H9 (cell line): ENCODE measurements at regions not wholly inside any gene's neighbourhood (a gene's known extent, or its start where the extent isn't known, plus 50 kb on each side); places are given as distances from the start of the nearest gene placed in this dataset.

Experiments
- DNase-seq: peaks from one replicate; pipeline ENCODE4 v3.0.0-alpha.2; 2017
- H2AFZ ChIP-seq: one replicate; pipeline ENCODE4 v1.6.1; 2013; ENCODE audit warnings: mild to moderate bottlenecking, low read length, control low read depth, moderate library complexity
- H2AK5ac ChIP-seq: 2 replicates; pipeline ENCODE4 v1.6.1; 2013; ENCODE audit warnings: low read length, control low read depth, mixed read lengths; ENCODE audit not compliant: insufficient read length
- H2BK120ac ChIP-seq: one replicate; pipeline ENCODE4 v1.6.1; 2013; ENCODE audit warnings: low read depth, mild to moderate bottlenecking, low read length, control low read depth, inconsistent platforms; ENCODE audit not compliant: poor library complexity, severe bottlenecking
- H2BK12ac ChIP-seq: 2 replicates; pipeline ENCODE4 v1.6.1; 2013; ENCODE audit warnings: low read length, control low read depth, mixed read lengths, low read depth; ENCODE audit not compliant: insufficient read length
- H2BK15ac ChIP-seq: 2 replicates; pipeline ENCODE4 v1.6.1; 2013; ENCODE audit warnings: low read depth, low read length, control low read depth
- H2BK20ac ChIP-seq: one replicate; pipeline ENCODE4 v1.6.1; 2013; ENCODE audit warnings: low read depth, mild to moderate bottlenecking, low read length, control low read depth, inconsistent platforms; ENCODE audit not compliant: poor library complexity, severe bottlenecking
- H2BK5ac ChIP-seq: 2 replicates; pipeline ENCODE4 v1.6.1; 2013; ENCODE audit warnings: low read length, control low read depth, mixed read lengths; ENCODE audit not compliant: insufficient read length
- H3K14ac ChIP-seq: 2 replicates; pipeline ENCODE4 v1.6.1; 2013; ENCODE audit warnings: low read length, control low read depth; ENCODE audit not compliant: insufficient read depth
- H3K18ac ChIP-seq: 2 replicates; pipeline ENCODE4 v1.6.1; 2013; ENCODE audit warnings: low read depth, mild to moderate bottlenecking, mixed read lengths, low read length, control low read depth; ENCODE audit not compliant: insufficient read length
- H3K23ac ChIP-seq: 2 replicates; pipeline ENCODE4 v1.6.1; 2013; ENCODE audit warnings: low read length, control low read depth, mixed read lengths, low read depth; ENCODE audit not compliant: insufficient read length
- H3K23me2 ChIP-seq: 2 replicates; pipeline ENCODE4 v1.6.1; 2013; ENCODE audit warnings: low read depth, mild to moderate bottlenecking, mixed read lengths, low read length, control low read depth; ENCODE audit not compliant: insufficient read length, poor library complexity, severe bottlenecking
- H3K27ac ChIP-seq: 2 replicates; pipeline ENCODE4 v1.5.1; 2013; ENCODE audit warnings: low read length, control low read depth, mixed read lengths, low read depth; ENCODE audit not compliant: insufficient read length
- H3K27me3 ChIP-seq: 2 replicates; pipeline ENCODE4 v1.6.1; 2013; ENCODE audit warnings: low read length, control low read depth, inconsistent platforms; ENCODE audit not compliant: insufficient read depth
- H3K4ac ChIP-seq: 2 replicates; pipeline ENCODE4 v1.6.1; 2013; ENCODE audit warnings: low read depth, mild to moderate bottlenecking, control low read depth, inconsistent platforms, low read length, moderate library complexity
- H3K4me1 ChIP-seq: 2 replicates; pipeline ENCODE4 v1.6.1; 2013; ENCODE audit warnings: low read length, control low read depth, inconsistent platforms; ENCODE audit not compliant: insufficient read depth
- H3K4me2 ChIP-seq: 2 replicates; pipeline ENCODE4 v1.6.1; 2013; ENCODE audit warnings: low read length, control low read depth, mixed read lengths; ENCODE audit not compliant: insufficient read length, insufficient read depth
- H3K56ac ChIP-seq: 2 replicates; pipeline ENCODE4 v1.6.1; 2013; ENCODE audit warnings: low read depth, mild to moderate bottlenecking, mixed read lengths, low read length, control low read depth; ENCODE audit not compliant: insufficient read length
- H3K79me1 ChIP-seq: 2 replicates; pipeline ENCODE4 v1.6.1; 2013; ENCODE audit warnings: low read depth, mild to moderate bottlenecking, moderate library complexity, low read length, control low read depth, inconsistent platforms; ENCODE audit not compliant: insufficient read depth, poor library complexity, severe bottlenecking
- H3K79me2 ChIP-seq: 2 replicates; pipeline ENCODE4 v1.6.1; 2013; ENCODE audit warnings: low read length, control low read depth, inconsistent platforms; ENCODE audit not compliant: insufficient read depth
- H3K9ac ChIP-seq: 2 replicates; pipeline ENCODE4 v1.6.1; 2013; ENCODE audit warnings: low read length, control low read depth, mixed read lengths; ENCODE audit not compliant: insufficient read length; ENCODE audit errors: extremely low read depth
- H3K9me3 ChIP-seq: one replicate; pipeline ENCODE4 v1.6.1; 2013; ENCODE audit warnings: low read depth, low read length, inconsistent platforms; ENCODE audit not compliant: control insufficient read depth
- H3T11ph ChIP-seq: one replicate; pipeline ENCODE4 v1.6.1; 2013; ENCODE audit warnings: mild to moderate bottlenecking, low read length, control low read depth, inconsistent platforms
- H4K20me1 ChIP-seq: one replicate; pipeline ENCODE4 v1.6.1; 2013; ENCODE audit not compliant: control insufficient read depth, insufficient read length, insufficient read depth
- H4K5ac ChIP-seq: 2 replicates; pipeline ENCODE4 v1.6.1; 2013; ENCODE audit warnings: low read depth, mild to moderate bottlenecking, mixed read lengths, low read length, control low read depth; ENCODE audit not compliant: insufficient read length
- H4K8ac ChIP-seq: replicated peaks from 2 replicates; pipeline ENCODE4 v1.6.1; 2013; ENCODE audit warnings: low read length, control low read depth, mixed read lengths, low read depth; ENCODE audit not compliant: insufficient read length
- H4K91ac ChIP-seq: 2 replicates; pipeline ENCODE4 v1.6.1; 2013; ENCODE audit warnings: low read depth, mild to moderate bottlenecking, moderate library complexity, mixed read lengths, low read length, control low read depth; ENCODE audit not compliant: insufficient read length
- H3K27ac Mint-ChIP-seq, 3 experiments: 2 replicates in 2 of 3; 3 replicates in 1 of 3; pipeline ENCODE4 v1.8.0; 2020 to 2021; ENCODE audit warnings: mixed read lengths in 3 of 3, mild to moderate bottlenecking in 1 of 3, moderate library complexity in 1 of 3
- H3K27me3 Mint-ChIP-seq: 2 replicates; pipeline ENCODE4 v1.8.0; 2021; ENCODE audit warnings: low read depth, mild to moderate bottlenecking, moderate library complexity, mixed read lengths
- H3K36me3 Mint-ChIP-seq, 3 experiments: 2 replicates in 2 of 3; 3 replicates in 1 of 3; pipeline ENCODE4 v1.8.0; 2020 to 2021; ENCODE audit warnings: low read depth in 3 of 3, mixed read lengths in 3 of 3; ENCODE audit not compliant: insufficient read depth in 1 of 3
- H3K4me1 Mint-ChIP-seq, 2 experiments: 2 replicates each; pipeline ENCODE4 v1.8.0; 2020; ENCODE audit warnings: mixed read lengths in 2 of 2
- H3K4me3 Mint-ChIP-seq, 2 experiments: 2 replicates in 1 of 2; 3 replicates in 1 of 2; pipeline ENCODE4 v1.8.0; 2020 to 2021; ENCODE audit warnings: mild to moderate bottlenecking in 2 of 2, mixed read lengths in 2 of 2, moderate library complexity in 1 of 2
- H3K9me3 Mint-ChIP-seq, 2 experiments: 2 replicates in 1 of 2; 3 replicates in 1 of 2; pipeline ENCODE4 v1.8.0; 2020; ENCODE audit warnings: mild to moderate bottlenecking in 2 of 2, mixed read lengths in 2 of 2, moderate library complexity in 1 of 2
- CTCF ChIP-seq: fragments of 200-600 bp; sonication (generic); conservative IDR thresholded peaks from 3 replicates; pipeline ENCODE4 v1.8.0; 2021; ENCODE audit warnings: antibody characterized with exemption, mild to moderate bottlenecking
- WGBS: extraction: QIAGEN DNeasy Blood & Tissue Kit; methylation state at CpG from one replicate; pipeline ENCODE4 v1.1.7; 2013; ENCODE audit warnings: missing lambda C conversion rate, low lambda C conversion rate, mixed read lengths; ENCODE audit not compliant: insufficient read length; ENCODE audit errors: extremely low coverage; 5-methylcytosine and 5-hydroxymethylcytosine counted together

- no peak overlapping the region for H4K91ac ChIP-seq
- no peak overlapping the region for H2BK20ac ChIP-seq
- H3K56ac ChIP-seq = no peak overlapping the region
- H3K79me1 ChIP-seq = no peaks in the 10 kb centered on the region
- H3K27me3 Mint-ChIP-seq = no peaks in the 10 kb centered on the region
- TF ChIP-seq CTCF = no peak
- no peak overlapping the region for H3K14ac ChIP-seq
- H3K27me3 ChIP-seq = no peaks in the 10 kb centered on the region
- no peak overlapping the region for H2BK5ac ChIP-seq
- no peak overlapping the region for H2BK15ac ChIP-seq
- H3K23ac ChIP-seq = no peak overlapping the region
- no peak overlapping the region for H3K4me3 Mint-ChIP-seq
- no peaks in the 10 kb centered on the region for H3K9me3 ChIP-seq
- H3K4me1 ChIP-seq = no peaks in the 10 kb centered on the region
- no peak overlapping the region for H3K9ac ChIP-seq
- no peaks in the 10 kb centered on the region for H3K23me2 ChIP-seq
- no peak overlapping the region for H3T11ph ChIP-seq
- no peak for DNase-seq
- no peak overlapping the region for H3K18ac ChIP-seq
- no peak overlapping the region for H2BK120ac ChIP-seq
- H3K9me3 Mint-ChIP-seq = no peaks in the 10 kb centered on the region
- H4K5ac ChIP-seq = no peak overlapping the region
- no peak overlapping the region for H2BK12ac ChIP-seq
- H3K4me2 ChIP-seq = no peak overlapping the region
- no CpG with 5 or more reads among the region's 2 CpGs for WGBS
- no peaks in the 10 kb centered on the region for H3K36me3 Mint-ChIP-seq
- H3K79me2 ChIP-seq = no peaks in the 10 kb centered on the region
- H3K27ac ChIP-seq = no peak overlapping the region
- H2AFZ ChIP-seq = no peak overlapping the region
- H3K27ac Mint-ChIP-seq = no peak overlapping the region
- H2AK5ac ChIP-seq = no peak overlapping the region
- H3K4ac ChIP-seq = no peak overlapping the region
- H3K4me1 Mint-ChIP-seq = peaks cover 0 to 6% of the 10 kb centered on the region in 2 experiments; a peak in 2 of 4 replicates
- H4K8ac ChIP-seq = no peak overlapping the region
- no peaks in the 10 kb centered on the region for H4K20me1 ChIP-seq
Measured at GRCh38 chr3:148090156-148090555, 607.5 kb upstream of the AGTR1 start.
